KOPT-K1 (cell line): ENCODE measurements at regions not wholly inside any gene's neighbourhood (a gene's known extent, or its start where the extent isn't known, plus 50 kb on each side); places are given as distances from the start of the nearest gene placed in this dataset.

ENCODE experiments used
- H3K27ac ChIP-seq: fragments of 200-600 bp; sonication (generic); 2 replicates; pipeline ENCODE4 v1.5.1; 2016; ENCODE audit warnings: antibody characterized with exemption, mild to moderate bottlenecking, low read depth, low read length; ENCODE audit not compliant: poor library complexity, severe bottlenecking
- H3K36me3 ChIP-seq: fragments of 200-600 bp; sonication (generic); 2 replicates; pipeline ENCODE4 v1.5.1; 2017; ENCODE audit warnings: antibody characterized with exemption, mild to moderate bottlenecking, low read length, moderate library complexity; ENCODE audit not compliant: insufficient read depth
- H3K9me3 ChIP-seq: fragments of 200-600 bp; sonication (generic); 2 replicates; pipeline ENCODE4 v1.5.1; 2017; ENCODE audit warnings: antibody characterized with exemption, low read length, mild to moderate bottlenecking; ENCODE audit not compliant: insufficient read depth, poor library complexity, severe bottlenecking

GRCh38 chr17:28267720-28268609 lies 51.0 kb upstream of the TMEM97 start:
- H3K36me3 ChIP-seq, result no peaks in the 10 kb centered on the region
- peaks cover 31% of the 10 kb centered on the region for H3K9me3 ChIP-seq
- no peak overlapping the region for H3K27ac ChIP-seq

GRCh38 chr17:28268610-28269313 lies 50.2 kb upstream of the TMEM97 start:
- Histone ChIP-seq H3K36me3 (no peaks in the 10 kb centered on the region), H3K9me3 (peaks cover 23% of the 10 kb centered on the region), H3K27ac (no peak overlapping the region)
